Kidney glomerular epithelial cell (primary cell): ENCODE measurements at regions not wholly inside any gene's neighbourhood (a gene's known extent, or its start where the extent isn't known, plus 50 kb on each side); places are given as distances from the start of the nearest gene placed in this dataset.

ENCODE experiments used
- DNase-seq: peaks from one replicate; lab custom pipeline; 2025; lab: John Stamatoyannopoulos, UW

DNA sequence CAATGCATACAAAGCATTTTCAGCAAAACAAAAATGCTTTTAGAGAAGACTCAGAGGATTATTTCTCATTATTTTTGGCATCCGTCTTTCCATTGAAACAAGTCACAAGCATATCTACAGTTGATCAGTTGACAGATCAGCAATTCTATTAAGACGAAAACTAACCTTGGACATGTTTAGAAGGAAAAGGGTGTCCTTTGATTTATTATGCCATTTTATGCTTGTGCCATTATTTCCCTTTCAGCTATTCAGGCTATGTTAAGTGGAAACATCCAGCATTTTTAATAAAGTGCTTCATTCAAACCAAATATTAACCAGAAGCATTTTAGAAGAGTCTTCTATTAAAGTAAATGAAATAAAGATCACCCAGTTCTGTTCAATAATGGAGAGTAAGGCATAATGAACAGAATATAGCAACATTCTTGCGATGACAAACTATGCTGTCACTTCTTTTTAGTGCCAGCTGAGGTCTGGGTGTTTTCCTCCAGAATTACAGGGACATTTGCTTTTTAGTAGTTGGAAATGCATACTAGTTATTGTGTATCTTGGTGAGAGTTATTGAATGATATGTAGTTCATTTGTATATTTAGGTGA, 481.4 kb downstream of the PLA2G4A start:
- no peak for DNase-seq

DNA sequence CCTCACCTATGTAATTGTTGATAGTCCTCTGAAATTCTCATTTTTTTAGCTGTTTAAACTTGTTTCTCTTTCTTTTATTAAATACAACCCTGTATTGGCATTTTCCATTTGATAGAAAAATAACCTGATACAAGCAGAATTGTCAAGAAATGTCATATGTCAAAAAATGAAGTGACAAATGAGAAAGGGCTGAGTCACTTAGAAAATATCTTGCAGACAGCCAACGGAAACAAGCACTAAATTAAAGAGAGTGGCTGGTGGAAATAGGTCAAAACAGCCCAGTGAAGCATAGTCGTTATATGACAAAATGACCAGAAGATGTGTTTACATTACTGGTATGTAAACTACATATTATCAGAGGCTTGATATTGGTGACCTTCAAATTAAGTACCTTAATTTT, 484.4 kb downstream of the PLA2G4A start:
- DNase-seq: no peak

DNA sequence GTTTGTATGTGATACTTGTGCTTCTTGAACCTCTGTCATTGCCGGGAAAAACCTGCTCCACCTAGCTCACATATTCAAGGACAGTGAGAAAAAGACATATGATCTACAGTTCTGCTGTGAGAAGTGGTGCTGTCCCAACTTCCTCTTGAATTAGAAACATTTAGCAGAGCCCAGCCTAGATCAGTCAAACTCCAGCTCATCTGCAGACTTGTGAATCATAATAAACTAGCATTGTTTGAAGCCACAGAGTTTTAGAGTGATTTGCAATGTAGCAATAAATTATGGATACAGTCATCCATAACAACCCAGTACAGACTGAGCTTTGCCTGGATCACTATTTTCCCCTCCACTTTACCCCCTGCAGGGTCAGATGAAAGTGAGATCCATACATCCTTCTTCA, 497.8 kb downstream of the PLA2G4A start:
- DNase-seq: no peak

DNA sequence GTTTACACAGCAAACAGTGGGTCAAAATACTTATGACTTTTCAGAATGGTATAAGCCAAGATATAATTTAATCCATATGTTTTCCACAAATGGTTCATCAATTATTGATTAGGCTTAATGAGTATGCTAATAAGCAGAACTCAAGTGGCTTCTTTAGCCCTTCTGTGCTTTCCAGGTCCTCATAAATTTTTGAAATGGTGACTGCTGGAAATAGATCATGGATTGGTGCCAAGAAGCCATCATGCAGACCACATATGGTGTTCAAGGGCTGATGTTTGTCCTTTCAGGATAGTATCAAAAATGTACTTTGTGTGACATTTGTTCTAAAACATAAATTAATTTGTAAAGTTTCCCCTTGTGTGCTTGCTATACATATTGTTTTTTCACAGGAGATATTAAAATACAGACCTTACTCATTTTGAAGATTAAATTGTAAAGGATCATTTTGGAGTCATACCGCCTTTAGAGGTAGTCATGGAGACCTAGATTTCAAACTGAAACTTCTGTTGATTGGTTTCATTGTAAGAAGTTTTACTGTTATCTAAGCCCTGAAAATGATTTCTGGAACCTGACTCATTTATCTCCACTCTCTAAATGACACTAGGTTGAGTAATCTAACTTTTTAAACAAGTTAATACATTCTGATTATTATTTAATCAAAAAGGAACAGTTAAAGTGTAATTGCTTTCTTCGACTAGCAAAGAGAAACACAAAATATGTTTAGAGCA, 507.9 kb downstream of the PLA2G4A start:
- DNase-seq: no peak

DNA sequence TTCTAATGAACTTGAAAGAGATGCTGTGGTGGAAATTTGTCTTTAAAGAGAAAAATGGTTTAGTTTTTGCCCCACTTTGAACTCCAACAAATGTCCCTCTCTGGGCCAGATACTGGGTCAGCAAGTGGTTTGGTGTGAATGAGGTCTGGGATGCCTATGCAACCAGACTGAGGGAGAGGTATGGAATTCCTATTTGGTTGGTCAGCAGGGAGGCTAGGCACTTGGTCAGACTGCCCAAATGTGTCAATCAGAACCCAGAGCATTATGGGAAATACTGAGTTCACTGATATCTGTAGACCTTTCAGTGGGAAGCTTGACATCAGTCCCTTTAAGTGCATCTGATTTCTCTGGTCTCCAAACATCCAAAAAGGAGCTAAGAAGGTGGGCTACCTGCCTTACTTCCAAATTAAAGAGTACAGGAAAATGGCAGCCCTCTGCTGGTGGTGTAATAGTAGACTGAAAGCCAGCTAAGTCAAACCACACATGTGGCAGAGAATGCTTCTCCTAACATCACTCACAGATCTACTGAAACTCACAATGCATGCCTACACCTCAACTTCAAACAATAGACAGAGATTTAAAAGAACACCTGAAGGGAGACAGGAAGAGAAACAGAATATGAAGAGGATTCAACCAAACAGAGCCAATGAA, 510.1 kb downstream of the PLA2G4A start:
- DNase-seq: no peak

DNA sequence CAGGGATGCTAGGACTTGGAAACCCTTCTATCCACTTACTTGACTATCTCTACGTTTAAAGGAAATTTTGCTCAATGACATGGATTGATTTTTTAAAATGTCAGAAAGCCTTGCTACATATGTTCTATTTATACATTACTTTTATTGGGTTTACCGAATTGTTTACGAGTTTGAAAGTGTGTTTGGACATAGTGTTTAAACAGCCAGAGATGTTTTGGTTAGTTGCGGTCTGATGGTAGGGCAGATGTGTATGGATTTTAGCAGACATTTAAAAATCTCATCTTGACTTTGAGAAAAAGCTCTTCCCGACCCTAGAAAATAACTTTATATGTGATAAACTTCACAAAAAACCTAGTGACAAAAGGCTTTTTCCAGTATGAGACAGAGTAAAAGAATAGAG, 513.7 kb downstream of the PLA2G4A start:
- no peak for DNase-seq

DNA sequence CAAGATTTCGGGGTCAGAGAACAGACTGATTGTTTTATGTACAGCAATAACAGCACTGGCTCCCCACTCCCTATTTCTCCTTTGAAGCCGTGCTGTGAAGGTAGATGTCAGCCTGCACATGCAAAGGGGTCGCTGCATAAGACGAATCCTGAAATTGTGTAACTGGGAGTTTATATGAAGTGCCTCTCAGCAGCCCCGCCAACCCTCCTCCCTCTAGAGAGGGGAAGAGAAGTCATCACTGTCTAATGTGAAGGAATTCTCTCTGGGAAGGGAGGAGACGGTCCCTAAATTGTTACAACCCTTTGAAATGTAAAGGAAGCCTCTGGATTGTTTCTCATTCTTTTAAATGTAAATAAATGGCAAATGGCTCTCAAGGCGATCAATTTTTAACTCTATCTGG, 545.3 kb downstream of the PLA2G4A start:
- no peak for DNase-seq

DNA sequence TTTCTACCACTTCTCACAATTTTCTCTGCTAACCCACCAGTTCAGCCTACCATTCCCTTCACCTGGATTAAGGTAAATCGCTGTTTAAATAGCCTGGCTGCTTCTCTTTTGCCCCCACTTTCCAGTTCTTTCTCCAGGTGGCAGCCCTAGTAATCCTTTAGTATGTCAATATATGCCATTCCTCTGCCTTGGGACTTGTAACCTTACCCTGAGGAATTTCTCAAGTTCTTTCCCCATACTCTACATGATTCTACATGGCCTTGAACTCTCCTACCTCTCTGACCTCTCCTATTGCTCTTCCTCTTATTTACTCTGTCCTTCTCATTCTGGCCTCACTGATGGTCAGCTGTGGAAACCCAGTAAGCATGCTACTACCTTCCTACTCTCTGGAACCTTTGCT, 546.0 kb downstream of the PLA2G4A start:
- DNase-seq: no peak

DNA sequence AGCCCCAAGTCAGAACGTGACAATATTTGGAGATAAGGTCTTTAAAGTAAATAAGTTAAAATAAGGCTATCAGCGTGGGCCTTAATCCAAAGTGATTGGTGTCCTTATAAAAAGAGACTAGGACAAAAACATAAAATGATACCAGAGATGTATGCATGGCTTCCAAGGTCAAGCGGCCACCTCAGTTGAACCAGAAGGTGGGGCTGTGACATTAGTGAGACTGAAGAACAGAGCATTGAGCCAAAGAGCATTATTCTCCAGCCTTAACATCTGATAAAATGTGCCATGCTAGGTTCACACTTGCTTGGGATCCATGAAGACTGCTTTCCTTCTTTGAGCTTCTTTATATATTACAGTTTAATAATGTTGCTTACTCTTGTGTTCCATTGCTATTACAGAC, 554.6 kb downstream of the PLA2G4A start:
- no peak for DNase-seq

DNA sequence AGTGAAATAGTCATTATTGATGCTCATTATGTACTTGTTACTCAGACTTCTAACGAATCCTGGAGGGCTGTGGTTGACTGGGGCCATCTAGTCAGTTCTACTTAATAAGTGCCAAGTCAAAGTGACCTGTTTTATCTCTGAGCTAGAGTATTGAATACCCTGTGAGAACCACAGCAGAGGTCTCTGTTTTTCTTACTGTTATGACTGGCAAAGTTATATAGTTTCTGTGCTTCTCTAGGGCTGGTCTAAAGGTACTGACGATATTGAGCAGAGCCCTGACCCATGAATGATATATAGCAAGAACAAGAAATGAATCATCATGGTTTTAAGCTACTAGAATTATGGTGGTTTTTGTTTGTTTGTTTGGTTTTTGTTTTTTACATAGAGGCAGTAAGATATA, 555.8 kb downstream of the PLA2G4A start:
- no peak for DNase-seq

DNA sequence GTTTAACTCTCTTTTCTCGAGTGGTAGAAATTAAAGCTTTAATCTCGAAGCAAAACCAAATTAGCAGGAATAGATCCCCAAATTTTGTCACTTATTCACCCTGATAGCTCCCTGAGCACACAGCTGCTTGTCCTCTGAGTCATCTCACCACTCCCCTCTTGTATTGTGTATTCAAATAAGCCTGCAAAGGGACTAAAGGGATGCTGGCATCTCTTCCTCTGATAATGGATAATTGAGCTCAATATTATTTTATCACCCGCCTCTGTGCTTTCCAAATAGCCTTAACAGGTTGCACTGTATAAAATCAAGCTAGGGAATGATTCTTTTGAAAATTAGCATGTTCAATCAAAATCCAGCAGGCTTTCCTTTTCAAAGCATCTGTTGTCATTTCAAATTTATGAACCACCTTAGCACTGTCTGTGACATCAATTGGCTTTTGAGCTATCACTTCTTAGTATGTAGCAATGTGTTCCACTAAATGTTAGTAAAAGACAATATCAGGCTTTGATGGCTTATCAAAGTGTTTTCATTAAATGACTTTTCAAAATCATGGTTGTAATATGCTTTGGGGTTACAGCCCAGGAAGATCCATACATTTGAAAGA, 561.6 kb downstream of the PLA2G4A start:
- no peak for DNase-seq

DNA sequence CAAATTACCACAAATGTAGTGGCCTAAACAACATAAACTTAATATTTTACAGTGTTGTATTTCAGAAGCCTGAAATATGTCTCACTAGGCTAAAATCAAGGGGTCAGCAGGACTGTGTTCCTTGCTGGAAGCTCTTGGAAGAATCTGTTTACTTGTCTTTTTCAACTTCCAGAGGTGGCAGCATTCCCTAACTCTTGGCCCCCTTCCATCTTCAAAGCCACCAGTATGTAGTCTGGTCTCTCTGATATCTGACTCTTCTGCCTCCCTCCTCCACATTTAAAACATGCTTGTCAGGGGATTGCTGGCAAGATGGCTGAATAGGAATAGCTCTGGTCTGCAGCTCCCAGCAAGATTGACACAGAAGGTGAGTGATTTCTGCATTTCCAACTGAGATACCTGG, 567.5 kb downstream of the PLA2G4A start:
- DNase-seq: no peak

DNA sequence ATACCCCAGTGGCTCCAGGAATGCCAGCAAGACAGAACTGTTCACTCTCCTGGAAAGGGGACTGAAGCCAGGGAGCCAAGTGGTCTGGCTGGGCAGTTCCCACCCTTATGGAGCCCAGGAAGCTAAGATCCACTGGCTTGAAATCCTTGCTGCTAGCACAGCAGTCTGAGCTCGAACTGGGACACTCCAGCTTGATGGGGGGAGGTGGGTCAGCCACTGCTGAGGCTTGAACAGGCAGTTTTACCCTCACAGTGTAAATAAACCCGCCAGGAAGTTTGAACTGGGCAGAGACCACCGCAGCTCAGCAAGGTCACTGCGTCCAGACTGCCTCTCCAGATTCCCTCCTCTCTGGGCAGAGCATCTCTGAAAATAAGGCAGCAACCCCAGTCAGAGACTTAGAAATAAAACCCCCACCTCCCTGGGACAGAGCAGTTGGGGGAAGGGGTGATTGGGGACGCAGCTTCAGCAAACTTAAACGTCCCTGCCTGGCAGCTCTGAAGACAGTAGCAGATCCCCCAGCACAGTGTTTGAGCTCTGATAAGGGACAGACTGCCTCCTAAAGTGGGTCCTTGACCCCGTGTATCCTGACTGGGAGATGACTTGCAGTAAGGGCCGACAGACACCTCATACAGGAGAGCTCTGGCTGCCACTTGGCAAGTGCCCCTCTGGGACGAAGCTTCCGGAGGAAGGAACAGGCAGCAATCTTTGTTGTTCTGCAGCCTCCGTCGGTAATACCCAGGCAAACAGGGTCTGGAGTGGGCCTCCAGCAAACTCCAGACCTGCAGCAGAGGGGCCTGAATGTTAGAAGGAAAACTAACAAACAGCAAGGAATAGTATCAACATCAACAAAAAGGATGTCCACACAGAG, 568.4 kb downstream of the PLA2G4A start:
- no peak for DNase-seq

DNA sequence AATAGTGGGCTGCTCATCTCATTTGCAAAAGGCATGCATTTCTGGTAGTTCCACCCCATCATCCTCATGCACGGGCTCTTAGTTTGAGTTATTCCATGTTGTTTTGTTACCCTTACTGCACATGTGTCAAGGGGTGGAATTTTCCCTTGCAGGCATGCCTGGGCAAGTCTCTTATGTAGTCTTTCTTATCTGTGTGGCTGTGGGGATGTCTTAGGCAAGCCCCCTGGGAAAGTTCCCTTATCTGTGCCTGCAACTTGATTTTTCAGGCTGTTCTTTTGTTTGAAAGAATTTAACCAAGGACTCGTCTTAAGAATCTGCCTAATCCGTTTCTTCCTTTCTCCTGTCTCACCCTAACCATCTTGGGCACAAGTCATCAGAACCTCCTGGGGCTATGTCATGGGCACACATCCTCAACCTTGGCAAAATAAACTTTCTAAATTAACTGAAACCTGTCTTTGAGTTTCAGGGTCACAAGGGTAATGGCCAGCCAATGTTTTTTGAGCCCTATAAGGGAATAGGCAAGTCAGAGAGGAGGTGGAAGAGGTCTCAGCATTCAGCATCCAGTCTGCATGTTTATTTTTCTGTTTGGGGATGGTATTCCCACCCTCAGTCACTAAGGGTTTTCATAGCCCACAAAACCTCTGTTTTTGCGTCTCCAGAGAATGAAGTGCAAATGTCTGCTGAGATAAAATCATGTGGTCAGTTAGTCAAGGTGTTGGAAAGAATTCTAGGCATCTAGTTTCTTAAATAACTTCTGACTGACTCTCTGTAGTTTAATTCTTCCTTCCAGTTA, 579.7 kb downstream of the PLA2G4A start:
- DNase-seq: peak; percentile 12

DNA sequence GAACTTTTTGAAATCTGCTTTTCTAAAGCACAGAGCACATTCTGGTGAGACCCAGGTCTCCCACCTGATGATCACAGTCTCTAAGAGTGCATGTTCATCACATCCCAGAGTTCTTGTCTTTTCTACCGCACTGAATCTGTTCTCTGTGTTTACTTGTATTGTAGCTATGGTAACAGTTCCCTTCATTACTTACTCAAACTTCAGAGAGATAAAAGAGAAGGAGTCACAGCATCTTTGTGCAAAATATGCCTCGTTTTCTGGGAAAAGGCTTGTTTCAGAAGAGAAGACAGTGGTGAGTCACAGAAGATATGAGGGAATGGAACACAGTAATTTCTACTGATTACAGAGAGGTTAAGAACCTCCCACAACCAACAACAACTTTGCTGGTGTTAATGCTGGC, 580.6 kb downstream of the PLA2G4A start:
- no peak for DNase-seq

DNA sequence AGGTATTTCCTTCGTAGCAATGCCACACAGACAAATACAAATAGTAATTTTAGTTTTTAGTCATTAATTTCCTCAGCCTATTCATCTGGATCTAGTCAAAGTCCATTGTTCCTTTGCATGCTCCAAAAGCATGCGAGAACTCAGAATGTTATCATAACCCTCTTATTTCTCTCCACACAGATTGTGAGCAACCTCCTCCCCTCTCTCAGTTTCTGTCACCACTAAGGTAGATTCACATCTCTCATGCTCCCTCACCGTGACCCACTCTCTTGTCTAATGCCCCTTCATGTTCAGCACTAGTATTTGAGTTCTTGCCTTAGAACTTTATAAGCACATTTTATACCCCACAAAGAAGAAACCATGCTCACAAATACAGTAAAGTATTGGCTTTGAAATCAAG, 582.4 kb downstream of the PLA2G4A start:
- DNase-seq: no peak

DNA sequence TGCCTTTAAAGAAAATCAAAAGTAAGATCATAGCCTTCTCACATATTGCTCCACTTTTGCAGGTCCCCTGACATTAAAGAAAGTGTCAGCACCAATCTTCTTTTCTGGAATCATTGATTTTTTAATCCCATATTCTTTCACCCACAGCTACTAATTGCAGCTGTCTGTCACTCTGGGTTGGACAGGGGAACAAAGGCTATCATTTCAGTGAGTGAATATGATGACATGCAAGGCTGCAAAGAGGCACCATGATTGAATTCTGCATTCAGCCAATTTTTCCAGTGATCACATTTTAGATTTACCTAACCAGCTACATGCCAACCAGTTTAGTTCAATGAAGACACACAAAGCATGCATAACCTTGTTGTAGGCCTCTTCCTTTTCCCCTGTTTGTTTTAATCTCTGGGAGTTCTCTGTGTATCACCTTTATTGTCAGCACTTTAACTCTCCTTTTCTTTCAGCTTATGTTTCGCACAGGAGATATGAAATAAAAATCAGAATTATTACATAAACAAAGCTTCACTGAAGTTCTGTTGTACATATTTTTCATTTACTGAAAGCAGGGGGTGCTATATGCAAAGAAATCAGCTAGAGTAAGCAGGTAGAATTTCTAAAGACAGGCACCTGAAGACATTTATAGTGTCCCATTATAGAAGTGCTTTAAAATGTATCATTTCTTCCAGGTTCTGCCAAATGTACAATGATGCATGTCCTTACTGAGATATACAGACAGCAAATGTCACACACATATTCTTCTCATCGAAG, 584.8 kb downstream of the PLA2G4A start:
- DNase-seq: no peak

DNA sequence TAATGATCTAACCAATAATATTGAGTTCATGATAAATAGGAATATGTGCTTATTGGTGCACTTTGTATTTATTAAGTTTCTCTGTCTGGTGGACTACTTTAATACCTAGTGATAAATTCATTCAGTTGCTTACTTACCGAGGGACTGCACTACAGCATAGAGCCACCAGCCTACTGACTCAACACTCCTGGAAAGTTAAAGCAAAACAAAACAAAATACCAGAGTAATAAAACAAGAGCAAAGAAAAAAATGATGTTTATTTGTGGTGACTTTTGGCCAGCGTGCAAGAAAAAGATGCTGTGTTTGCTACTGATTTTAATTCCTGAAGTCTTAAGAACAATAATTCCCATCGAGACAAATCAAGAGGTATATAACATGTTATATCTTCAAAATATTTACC, 586.3 kb downstream of the PLA2G4A start:
- no peak for DNase-seq

DNA sequence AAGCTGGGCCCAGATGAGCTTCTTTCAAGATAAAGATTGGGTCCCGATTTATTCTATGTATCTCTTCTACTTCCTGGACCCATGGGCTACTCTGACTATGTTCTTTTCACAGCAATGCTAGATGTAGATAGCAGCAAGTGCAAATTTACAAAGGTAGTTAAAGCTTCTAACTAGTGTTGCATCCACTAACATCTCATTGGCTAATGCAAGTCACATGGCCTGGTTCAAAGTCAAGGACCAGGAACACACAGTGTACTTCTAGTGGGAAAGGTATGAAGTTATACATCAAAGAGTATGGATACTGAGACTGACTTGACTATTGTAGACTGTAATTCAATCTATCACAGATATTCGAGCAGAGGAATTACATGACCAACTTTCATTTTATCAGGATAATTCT, 588.8 kb downstream of the PLA2G4A start:
- no peak for DNase-seq

DNA sequence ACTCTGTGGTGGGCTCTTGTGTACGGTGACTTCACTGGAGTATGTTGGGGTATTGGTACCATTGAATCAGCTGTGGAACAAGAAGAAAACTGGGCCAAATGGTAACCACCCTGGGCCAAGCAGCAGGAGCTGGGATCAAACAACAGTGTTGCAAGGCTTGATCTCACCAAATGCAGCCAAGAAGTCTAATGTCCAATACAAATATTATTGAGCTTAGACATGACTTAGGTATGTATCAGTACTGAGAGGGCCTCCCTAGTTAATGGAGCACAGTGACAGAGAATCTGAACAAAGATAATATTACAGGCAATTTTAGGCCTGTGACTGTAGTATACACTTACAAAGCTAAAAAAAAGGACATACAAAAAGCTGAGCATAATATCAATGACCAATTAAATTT, 604.8 kb downstream of the PLA2G4A start:
- DNase-seq: no peak

DNA sequence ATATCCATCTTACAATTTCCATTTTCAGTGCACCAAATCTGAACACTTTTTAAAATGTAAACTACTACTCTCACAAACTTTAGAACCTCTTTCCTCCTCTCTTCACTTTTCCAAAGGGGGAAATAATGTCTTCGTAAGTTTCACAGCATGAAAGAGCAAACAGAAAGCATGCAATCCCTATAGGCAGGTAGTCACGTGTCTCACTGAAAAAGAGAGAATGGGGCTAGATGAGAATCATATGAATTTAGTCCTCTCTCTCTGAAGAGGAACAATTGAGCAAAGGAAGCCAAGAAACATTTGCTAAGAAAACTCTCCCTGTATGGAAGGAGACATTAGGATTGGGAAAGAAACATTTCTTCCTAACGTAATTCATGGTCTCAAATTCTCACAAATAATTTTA, 613.9 kb downstream of the PLA2G4A start:
- no peak for DNase-seq
